ENCODE measurements at regions not wholly inside any gene's neighbourhood (a gene's known extent, or its start where the extent isn't known, plus 50 kb on each side); places are given as distances from the start of the nearest gene placed in this dataset.

- H2AFZ ChIP-seq (ENCODE audit: low read depth, low read length, poor library complexity, severe bottlenecking) = no peak overlapping the region
- no peak for DNase-seq (ENCODE audit: low read depth, low spot score)
- H3K27ac ChIP-seq (ENCODE audit: low read depth, low read length) = no peak overlapping the region
- CTCF ChIA-PET = no interaction called here
- no peak for TF ChIP-seq TCF7L2 (IDR thresholded peaks at IDR 0.05; ENCODE audit: borderline replicate concordance, extremely low read depth, insufficient read depth, insufficient read length)
- TF ChIP-seq YY1 (IDR thresholded peaks at IDR 0.05; ENCODE audit: extremely low read depth, insufficient replicate concordance, low read depth, low read length) = no peak
- TF ChIP-seq CEBPB (IDR thresholded peaks at IDR 0.05; ENCODE audit: low read depth) = no peak
- TF ChIP-seq EZH2phosphoT487 (IDR thresholded peaks at IDR 0.05; ENCODE audit: borderline replicate concordance) = no peak
- no peak for TF ChIP-seq CTCF (IDR thresholded peaks at IDR 0.05 in 2 of 3, conservative IDR thresholded peaks at IDR 0.05 in 1 of 3; ENCODE audit: borderline replicate concordance in 1 of 3, insufficient read depth in 1 of 3, low read depth in 2 of 3, low read length in 2 of 3)
- TF ChIP-seq ZBTB33 (IDR thresholded peaks at IDR 0.05; ENCODE audit: extremely low read depth, insufficient replicate concordance, low read length) = no peak
- no peak for TF ChIP-seq RAD21 (IDR thresholded peaks at IDR 0.05; ENCODE audit: low read depth)
- no peak for TF ChIP-seq REST (IDR thresholded peaks at IDR 0.05; ENCODE audit: low read depth)
- TF ChIP-seq ZFX (IDR thresholded peaks at IDR 0.05) = no peak
- no peak for TF ChIP-seq JUND (IDR thresholded peaks at IDR 0.05)
- ATAC-seq = no peak
- intact Hi-C loops (cut with micrococcal nuclease) = no loop called here
- RAD21 ChIA-PET (ENCODE audit: low non-redundant PET in 1 of 2, low total read pairs in 2 of 2, uncharacterized antibody in 2 of 2, unreplicated experiment in 2 of 2) = no interaction called here
- H4K20me1 ChIP-seq (ENCODE audit: insufficient read depth) = no peaks in the 10 kb centered on the region
- H3K9me2 ChIP-seq (ENCODE audit: insufficient read depth) = no peaks in the 10 kb centered on the region
- no peak overlapping the region for H3K4me2 ChIP-seq (ENCODE audit: low read length)
- H3K79me2 ChIP-seq (ENCODE audit: insufficient read depth, low read length) = no peaks in the 10 kb centered on the region
- H3K9ac ChIP-seq (ENCODE audit: low read length) = no peak overlapping the region
- POLR2A ChIA-PET = no interaction called here
- BruUV-seq (replicated peaks) = no TSS peak
- H3K4me1 ChIP-seq (ENCODE audit: control insufficient read depth in 1 of 2, insufficient read depth in 2 of 2, low read length in 2 of 2) = no peaks in the 10 kb centered on the region
- H3K27me3 ChIP-seq (ENCODE audit: insufficient read depth, low read length) = no peaks in the 10 kb centered on the region
- no peaks in the 10 kb centered on the region for H3K9me3 ChIP-seq (ENCODE audit: control insufficient read depth in 1 of 2, insufficient read depth in 1 of 2, low read depth in 1 of 2, low read length in 2 of 2)
- H3K4me3 ChIP-seq (replicated peaks in 1 of 2; ENCODE audit: low read depth in 1 of 2, low read length in 2 of 2) = no peak overlapping the region
- no peaks in the 10 kb centered on the region for H3K36me3 ChIP-seq (ENCODE audit: control insufficient read depth in 1 of 2, insufficient read depth in 2 of 2, low read length in 2 of 2)
Observed at GRCh38 chr4:158350161-158350560, 139.9 kb downstream of the TMEM144 start.
